Activated T-cell treated with anti-CD3 and anti-CD28 coated beads, Interleukin-2, amount 50 U/mL, for 24 hours (primary cell): ENCODE measurements at regions not wholly inside any gene's neighbourhood (a gene's known extent, or its start where the extent isn't known, plus 50 kb on each side); places are given as distances from the start of the nearest gene placed in this dataset.

Source experiments
- DNase-seq: peaks from one replicate; pipeline ENCODE4 v3.0.0-alpha.2; 2020
- H3K27ac Mint-ChIP-seq: 2 replicates; pipeline ENCODE4 v1.8.0; 2020; ENCODE audit warnings: mild to moderate bottlenecking, mixed read lengths
- H3K27me3 Mint-ChIP-seq: 2 replicates; pipeline ENCODE4 v1.8.0; 2020; ENCODE audit warnings: mixed read lengths
- H3K36me3 Mint-ChIP-seq: 2 replicates; pipeline ENCODE4 v1.8.0; 2020; ENCODE audit warnings: low read depth, mixed read lengths
- H3K4me1 Mint-ChIP-seq: 2 replicates; pipeline ENCODE4 v1.8.0; 2020; ENCODE audit warnings: low read depth, mixed read lengths
- H3K4me3 Mint-ChIP-seq: 2 replicates; pipeline ENCODE4 v1.8.0; 2020; ENCODE audit warnings: mild to moderate bottlenecking, moderate library complexity, mixed read lengths
- H3K9me3 Mint-ChIP-seq: 2 replicates; pipeline ENCODE4 v1.8.0; 2020; ENCODE audit warnings: mixed read lengths

DNA sequence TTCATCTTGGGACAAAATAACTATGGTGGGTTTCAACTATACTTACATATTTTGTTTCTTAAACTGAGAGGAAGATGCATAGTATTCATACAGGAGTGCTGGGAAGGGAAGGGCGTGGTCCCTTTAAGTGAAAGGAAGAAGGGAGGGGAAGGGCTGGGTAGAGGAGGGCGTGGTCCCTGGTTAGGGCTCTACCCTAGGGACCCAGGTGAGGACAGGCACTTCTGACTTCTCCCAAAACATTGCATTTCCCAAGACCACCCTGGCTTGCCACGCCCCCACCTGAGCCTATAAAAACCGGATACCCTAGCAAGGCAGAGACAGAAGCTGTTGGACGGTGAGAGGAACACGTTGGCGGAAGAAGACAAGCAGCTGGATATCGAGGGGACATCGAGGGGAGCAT is 157.6 kb upstream of the PLXNA4 start:
- H3K27me3 Mint-ChIP-seq = no peaks in the 10 kb centered on the region
- H3K4me1 Mint-ChIP-seq = no peaks in the 10 kb centered on the region
- H3K4me3 Mint-ChIP-seq = no peak overlapping the region
- DNase-seq = no peak
- H3K36me3 Mint-ChIP-seq = no peaks in the 10 kb centered on the region
- no peak overlapping the region for H3K27ac Mint-ChIP-seq
- H3K9me3 Mint-ChIP-seq = no peaks in the 10 kb centered on the region

DNA sequence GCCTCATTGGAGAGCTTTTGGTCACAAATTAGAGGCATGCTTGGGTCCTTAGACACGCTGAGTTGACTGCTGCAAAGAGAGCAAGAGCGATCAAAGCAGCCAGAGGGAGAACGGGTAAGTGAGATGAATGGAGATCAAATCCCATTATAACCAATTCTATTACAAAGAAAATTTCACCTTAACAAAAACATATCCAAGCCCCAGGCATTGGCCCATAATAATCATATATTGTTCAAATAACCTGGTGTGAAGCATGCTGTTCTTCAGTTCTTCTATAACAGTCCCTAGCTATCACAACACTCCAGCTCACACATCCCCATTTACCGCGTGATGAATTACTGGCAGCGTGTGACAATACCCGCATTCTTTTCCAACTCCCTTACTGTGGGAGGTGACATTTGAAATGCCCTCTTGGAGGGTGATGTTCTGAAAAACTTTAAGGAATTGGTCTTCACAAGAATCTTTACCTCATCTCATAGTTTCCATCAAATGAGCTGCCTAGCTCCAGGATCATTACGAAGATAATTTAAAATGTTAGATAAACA is 156.1 kb upstream of the PLXNA4 start:
- no peak overlapping the region for H3K4me3 Mint-ChIP-seq
- H3K4me1 Mint-ChIP-seq = no peaks in the 10 kb centered on the region
- no peaks in the 10 kb centered on the region for H3K9me3 Mint-ChIP-seq
- H3K27me3 Mint-ChIP-seq = peaks cover 4% of the 10 kb centered on the region
- no peaks in the 10 kb centered on the region for H3K36me3 Mint-ChIP-seq
- DNase-seq = no peak
- no peak overlapping the region for H3K27ac Mint-ChIP-seq

GRCh38 chr7:132730105-132730504 is 153.8 kb upstream of the PLXNA4 start:
- no peaks in the 10 kb centered on the region for H3K9me3 Mint-ChIP-seq
- no peak overlapping the region for H3K27ac Mint-ChIP-seq
- H3K4me1 Mint-ChIP-seq = no peaks in the 10 kb centered on the region
- H3K36me3 Mint-ChIP-seq = no peaks in the 10 kb centered on the region
- no peak overlapping the region for H3K4me3 Mint-ChIP-seq
- DNase-seq = no peak
- peaks cover 4% of the 10 kb centered on the region for H3K27me3 Mint-ChIP-seq

DNA sequence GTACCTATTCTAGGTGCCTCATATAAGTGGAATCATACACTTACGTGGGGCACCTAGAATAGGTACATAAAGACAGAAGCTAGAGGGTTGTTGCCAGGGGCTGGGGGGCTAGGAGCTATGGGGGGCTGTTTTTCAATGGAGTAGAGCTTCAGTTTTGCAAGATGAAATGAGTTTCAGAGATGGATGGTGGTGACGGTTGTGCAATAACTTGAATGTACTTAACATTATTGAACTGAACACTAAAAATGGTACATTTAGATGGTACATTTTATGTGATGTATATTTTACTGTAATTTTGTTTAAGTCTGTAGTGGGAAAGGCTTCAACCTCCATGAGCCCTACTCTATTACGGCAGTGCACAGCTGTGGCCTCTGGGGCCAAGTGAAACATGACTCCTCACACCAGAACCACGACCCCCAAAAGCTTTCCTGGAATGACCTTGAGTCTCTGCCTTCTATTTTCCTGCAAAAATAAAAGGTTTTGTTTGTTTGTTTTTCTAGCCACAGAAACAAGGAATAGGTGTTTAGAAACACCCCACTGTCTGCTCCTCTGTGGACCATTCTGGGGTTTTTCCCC is 147.3 kb upstream of the PLXNA4 start:
- Mint-ChIP-seq H3K9me3 (peaks cover 16% of the 10 kb centered on the region), H3K27ac (no peak overlapping the region), H3K4me1 (no peaks in the 10 kb centered on the region), H3K27me3 (peaks cover 9% of the 10 kb centered on the region), H3K4me3 (no peak overlapping the region), H3K36me3 (no peaks in the 10 kb centered on the region)
- DNase-seq = no peak

DNA sequence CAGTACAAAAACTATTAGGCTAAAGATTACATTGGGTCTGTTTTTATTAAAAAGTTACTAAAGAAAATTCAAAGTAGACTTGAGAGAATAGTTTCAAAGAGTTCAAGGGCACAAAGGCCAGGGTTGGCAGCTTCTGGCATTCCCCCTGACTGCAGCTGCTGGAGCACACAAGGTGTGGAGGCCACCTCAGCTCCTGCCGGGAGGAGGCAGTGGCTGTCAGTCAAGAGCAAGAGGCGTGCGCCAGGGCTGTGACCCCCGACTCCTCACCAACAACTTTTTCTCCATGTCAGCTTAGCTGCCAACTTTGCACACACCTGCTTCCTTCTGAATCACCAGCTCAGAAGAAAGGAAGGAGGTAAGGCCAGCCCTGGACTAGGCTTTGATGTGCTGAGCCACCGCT is 144.6 kb upstream of the PLXNA4 start:
- Mint-ChIP-seq H3K36me3 (no peaks in the 10 kb centered on the region), H3K9me3 (peaks cover 18% of the 10 kb centered on the region), H3K4me1 (no peaks in the 10 kb centered on the region), H3K27me3 (peaks cover 5% of the 10 kb centered on the region), H3K4me3 (no peak overlapping the region), H3K27ac (no peak overlapping the region)
- DNase-seq = no peak

DNA sequence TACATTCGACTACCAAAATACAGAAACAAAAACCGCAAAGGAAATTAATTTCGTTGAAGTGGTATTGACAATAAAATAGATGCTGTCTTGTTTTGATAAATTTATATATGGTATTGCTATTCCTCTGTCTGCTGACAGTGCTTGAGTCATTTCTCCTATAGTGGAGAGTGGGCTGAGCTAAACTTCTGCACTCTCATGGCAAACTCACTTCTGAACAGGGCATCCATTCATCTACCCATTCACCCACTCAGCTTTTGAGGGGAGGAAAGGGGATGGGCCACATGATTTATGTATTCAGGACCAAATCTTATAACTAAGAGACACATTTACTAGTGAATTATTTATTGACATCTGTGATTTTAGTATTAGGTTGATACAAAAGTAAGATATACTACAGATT is 137.6 kb upstream of the PLXNA4 start:
- Mint-ChIP-seq H3K27me3 (no peaks in the 10 kb centered on the region), H3K27ac (no peak overlapping the region), H3K4me3 (no peak overlapping the region), H3K4me1 (no peaks in the 10 kb centered on the region), H3K36me3 (no peaks in the 10 kb centered on the region), H3K9me3 (peaks cover 5% of the 10 kb centered on the region)
- DNase-seq = no peak

DNA sequence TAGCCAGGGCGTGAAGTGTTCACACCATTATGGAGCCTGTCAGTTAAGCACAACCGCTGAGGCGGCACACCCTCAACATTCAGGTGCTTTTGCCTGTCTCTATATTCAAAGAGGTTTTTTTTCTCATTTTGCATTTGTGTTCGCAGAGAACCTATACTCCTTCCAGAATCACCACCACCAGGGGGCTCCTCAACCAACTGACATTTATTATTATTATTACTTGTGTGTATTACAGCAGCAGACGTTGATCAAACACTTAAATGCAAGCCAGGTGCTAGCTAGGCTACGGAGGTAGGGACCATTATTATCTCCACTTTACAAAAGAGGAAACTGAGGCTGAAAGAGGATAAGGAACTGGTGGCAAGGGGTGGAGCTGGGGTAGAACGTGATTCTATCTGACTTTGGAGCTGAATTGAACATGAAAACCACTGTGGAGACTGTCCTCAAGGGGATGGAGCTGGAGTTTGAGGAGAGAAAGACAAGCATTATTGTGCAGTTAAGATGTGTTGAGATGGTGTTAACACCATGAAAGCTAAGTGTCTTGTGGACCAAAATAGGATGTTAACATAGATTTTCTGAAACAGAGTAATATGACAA is 133.8 kb upstream of the PLXNA4 start:
- Mint-ChIP-seq H3K36me3 (no peaks in the 10 kb centered on the region), H3K27me3 (no peaks in the 10 kb centered on the region), H3K4me3 (no peak overlapping the region), H3K4me1 (peaks cover 2% of the 10 kb centered on the region), H3K9me3 (no peaks in the 10 kb centered on the region), H3K27ac (no peak overlapping the region)
- DNase-seq = no peak

DNA sequence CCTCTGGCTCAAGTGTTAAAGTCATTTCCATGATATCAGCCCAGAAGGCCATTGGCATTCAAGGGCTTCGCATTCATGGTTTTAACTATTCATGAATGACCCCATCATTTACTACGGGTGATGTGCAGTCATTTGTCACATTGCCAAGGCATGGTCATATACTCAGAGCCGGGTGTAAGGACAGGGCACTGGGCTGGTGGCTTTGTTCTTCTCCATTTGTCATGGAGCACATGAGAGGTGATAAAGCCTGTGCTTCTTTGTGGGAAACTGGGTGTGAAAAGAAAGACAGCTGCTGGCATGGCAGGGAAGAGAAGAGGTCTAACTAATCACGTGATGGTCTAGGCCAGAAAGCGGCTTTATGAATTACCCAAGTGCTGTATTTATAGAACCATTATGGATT is 132.2 kb upstream of the PLXNA4 start:
- no peaks in the 10 kb centered on the region for H3K36me3 Mint-ChIP-seq
- no peaks in the 10 kb centered on the region for H3K27me3 Mint-ChIP-seq
- peaks cover 3% of the 10 kb centered on the region for H3K4me1 Mint-ChIP-seq
- no peak overlapping the region for H3K27ac Mint-ChIP-seq
- H3K4me3 Mint-ChIP-seq = no peak overlapping the region
- no peak for DNase-seq
- no peaks in the 10 kb centered on the region for H3K9me3 Mint-ChIP-seq

GRCh38 chr7:132705146-132705545 is 128.9 kb upstream of the PLXNA4 start:
- no peak overlapping the region for H3K4me3 Mint-ChIP-seq
- peaks cover 3% of the 10 kb centered on the region for H3K4me1 Mint-ChIP-seq
- no peaks in the 10 kb centered on the region for H3K36me3 Mint-ChIP-seq
- H3K27ac Mint-ChIP-seq = no peak overlapping the region
- peaks cover 4% of the 10 kb centered on the region for H3K9me3 Mint-ChIP-seq
- DNase-seq = no peak
- H3K27me3 Mint-ChIP-seq = no peaks in the 10 kb centered on the region

DNA sequence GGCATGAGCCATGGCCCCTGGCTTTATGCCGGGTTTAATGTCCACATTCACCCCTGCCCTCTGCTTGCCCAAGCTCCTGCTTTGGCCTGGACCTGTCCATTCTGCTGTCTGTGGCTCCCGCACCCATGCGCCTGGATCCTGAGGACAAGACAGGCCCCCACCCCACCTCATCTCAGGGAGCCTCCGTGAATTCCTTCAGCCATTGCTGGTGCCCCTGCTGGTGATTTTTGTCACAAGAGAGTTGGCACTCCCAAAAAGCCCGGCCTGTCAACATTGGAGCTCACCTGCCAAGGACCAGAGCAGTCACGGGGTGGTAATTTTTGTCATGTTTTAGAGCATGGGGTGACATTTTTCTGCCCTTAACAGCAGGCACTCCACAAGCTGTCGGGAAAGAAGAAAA is 127.5 kb upstream of the PLXNA4 start:
- no peak for DNase-seq
- Mint-ChIP-seq H3K27ac (no peak overlapping the region), H3K4me1 (peaks cover 3% of the 10 kb centered on the region), H3K36me3 (no peaks in the 10 kb centered on the region), H3K27me3 (no peaks in the 10 kb centered on the region), H3K4me3 (no peak overlapping the region), H3K9me3 (peaks cover 4% of the 10 kb centered on the region)

GRCh38 chr7:132697003-132697402 is 120.7 kb upstream of the PLXNA4 start:
- Mint-ChIP-seq H3K36me3 (no peaks in the 10 kb centered on the region), H3K9me3 (peaks cover 4% of the 10 kb centered on the region), H3K27me3 (no peaks in the 10 kb centered on the region), H3K4me3 (no peak overlapping the region), H3K4me1 (no peaks in the 10 kb centered on the region), H3K27ac (no peak overlapping the region)
- no peak for DNase-seq

- DNase-seq = no peak
- no peaks in the 10 kb centered on the region for H3K27me3 Mint-ChIP-seq
- H3K4me3 Mint-ChIP-seq = no peak overlapping the region
- H3K9me3 Mint-ChIP-seq = no peaks in the 10 kb centered on the region
- no peak overlapping the region for H3K27ac Mint-ChIP-seq
- no peaks in the 10 kb centered on the region for H3K36me3 Mint-ChIP-seq
- H3K4me1 Mint-ChIP-seq = no peaks in the 10 kb centered on the region
These were observed 120.1 kb upstream of the PLXNA4 start for GRCh38 chr7:132696332-132696731.

DNA sequence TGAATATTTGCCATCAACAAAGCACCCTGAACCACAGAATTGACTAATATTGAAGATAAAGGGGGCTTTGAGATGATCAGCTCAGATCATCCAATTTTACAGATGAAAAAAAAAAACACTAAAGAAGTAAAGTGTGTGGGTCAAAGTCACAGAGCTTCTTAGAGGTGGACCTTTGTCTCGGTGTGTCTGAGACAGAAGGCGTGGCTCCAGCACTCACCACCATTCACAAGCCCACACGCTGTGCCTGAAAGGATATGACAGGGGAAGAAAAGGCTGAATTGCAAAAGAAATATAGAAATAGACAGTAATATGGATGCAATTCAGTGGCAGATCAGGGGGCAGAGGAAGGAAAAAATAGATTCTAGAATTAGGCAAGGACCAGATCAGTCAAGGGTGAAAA is 114.9 kb upstream of the PLXNA4 start:
- no peaks in the 10 kb centered on the region for H3K9me3 Mint-ChIP-seq
- no peaks in the 10 kb centered on the region for H3K36me3 Mint-ChIP-seq
- no peak overlapping the region for H3K27ac Mint-ChIP-seq
- no peaks in the 10 kb centered on the region for H3K4me1 Mint-ChIP-seq
- DNase-seq = no peak
- no peaks in the 10 kb centered on the region for H3K27me3 Mint-ChIP-seq
- no peak overlapping the region for H3K4me3 Mint-ChIP-seq

DNA sequence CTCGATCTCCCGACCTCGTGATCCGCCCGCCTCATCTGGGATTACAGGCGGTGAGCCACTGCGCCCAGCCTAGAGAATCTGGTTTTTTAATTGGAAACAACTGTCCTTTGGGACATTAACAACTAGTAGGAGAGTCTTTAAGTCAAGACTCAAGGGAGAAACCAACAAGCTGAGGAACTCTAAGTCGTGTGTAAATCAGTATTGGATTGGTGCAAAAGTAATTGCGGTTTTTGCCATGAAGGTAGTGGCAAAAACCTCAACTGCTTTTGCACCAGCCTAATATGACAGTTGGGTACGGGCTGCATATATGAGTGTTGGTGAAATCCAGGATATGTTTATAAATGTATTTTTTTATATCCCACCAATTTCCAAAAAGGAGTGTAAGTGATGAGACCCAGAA is 113.9 kb upstream of the PLXNA4 start:
- Mint-ChIP-seq H3K4me1 (no peaks in the 10 kb centered on the region), H3K27ac (no peak overlapping the region), H3K27me3 (no peaks in the 10 kb centered on the region), H3K36me3 (no peaks in the 10 kb centered on the region), H3K9me3 (no peaks in the 10 kb centered on the region), H3K4me3 (no peak overlapping the region)
- no peak for DNase-seq

GRCh38 chr7:132687981-132688383 is 111.7 kb upstream of the PLXNA4 start:
- Mint-ChIP-seq H3K4me1 (no peaks in the 10 kb centered on the region), H3K9me3 (no peaks in the 10 kb centered on the region), H3K27ac (no peak overlapping the region), H3K36me3 (no peaks in the 10 kb centered on the region), H3K4me3 (no peak overlapping the region), H3K27me3 (no peaks in the 10 kb centered on the region)
- DNase-seq = no peak

DNA sequence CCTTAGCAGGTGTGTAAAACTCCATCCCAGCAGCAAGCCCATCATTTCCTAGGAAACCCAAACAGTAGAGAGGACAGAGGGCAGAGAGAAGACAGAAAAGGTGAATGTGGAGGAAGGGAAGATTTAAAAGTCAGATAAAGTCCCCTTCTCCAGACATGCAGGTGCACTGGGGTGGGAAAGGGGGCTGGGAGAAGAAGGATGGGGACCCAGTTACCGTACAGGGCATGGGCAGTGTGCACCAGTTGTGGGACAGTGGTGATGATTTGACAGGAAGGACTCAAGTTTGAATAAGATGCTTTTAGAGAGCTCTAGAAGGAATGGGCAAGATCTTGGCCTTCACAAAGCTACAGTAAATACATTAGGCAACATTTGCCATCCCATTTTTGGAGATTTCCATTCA is 110.7 kb upstream of the PLXNA4 start:
- Mint-ChIP-seq H3K4me3 (no peak overlapping the region), H3K27me3 (no peaks in the 10 kb centered on the region), H3K4me1 (no peaks in the 10 kb centered on the region), H3K36me3 (no peaks in the 10 kb centered on the region), H3K27ac (no peak overlapping the region), H3K9me3 (no peaks in the 10 kb centered on the region)
- DNase-seq = no peak
